Kidney tubule cell (primary cell): ENCODE measurements at regions not wholly inside any gene's neighbourhood (a gene's known extent, or its start where the extent isn't known, plus 50 kb on each side); places are given as distances from the start of the nearest gene placed in this dataset.
"Not testable (repeated sequence)": the region's sequence is repeated elsewhere in the genome, so short reads cannot be mapped to it uniquely, and the experiment has no call there.

Source experiments
- DNase-seq: peaks from one replicate; pipeline ENCODE4 v3.0.0-alpha.2; 2018; ENCODE audit warnings: low spot score

- DNase-seq = peak; percentile 30
Observed at GRCh38 chr10:8311526-8312070, 257.1 kb downstream of the GATA3 start.

GRCh38 chr10:8312079-8312478 lies 257.6 kb downstream of the GATA3 start:
- peak; percentile 28 for DNase-seq

- DNase-seq = peak; percentile 16
Observed at GRCh38 chr10:8312781-8313180, 258.3 kb downstream of the GATA3 start.

GRCh38 chr10:8314486-8314885 lies 260.0 kb downstream of the GATA3 start:
- DNase-seq = no peak

GRCh38 chr10:8315619-8316021 lies 261.1 kb downstream of the GATA3 start:
- no peak for DNase-seq

GRCh38 chr10:8316284-8316683 lies 261.8 kb downstream of the GATA3 start:
- no peak for DNase-seq

GRCh38 chr10:8318429-8318828 lies 263.9 kb downstream of the GATA3 start:
- not testable (repeated sequence) for DNase-seq

GRCh38 chr10:8318956-8319355 lies 264.5 kb downstream of the GATA3 start:
- DNase-seq = no peak

GRCh38 chr10:8319704-8320103 lies 265.2 kb downstream of the GATA3 start:
- no peak for DNase-seq

- DNase-seq = no peak
Observed at GRCh38 chr10:8321990-8322389, 267.5 kb downstream of the GATA3 start.

- DNase-seq = no peak
Observed at GRCh38 chr10:8323428-8324054, 269.1 kb downstream of the GATA3 start.

GRCh38 chr10:8325024-8325980 lies 270.8 kb downstream of the GATA3 start:
- no peak for DNase-seq

GRCh38 chr10:8326396-8327139 lies 272.1 kb downstream of the GATA3 start:
- DNase-seq = no peak

- DNase-seq = no peak
Observed at GRCh38 chr10:8327140-8327423, 272.6 kb downstream of the GATA3 start.

GRCh38 chr10:8331387-8331786 lies 276.9 kb downstream of the GATA3 start:
- no peak for DNase-seq

GRCh38 chr10:8331896-8332729 lies 277.6 kb downstream of the GATA3 start:
- peak; percentile 66 for DNase-seq

GRCh38 chr10:8332730-8333111 lies 278.2 kb downstream of the GATA3 start:
- DNase-seq = no peak

- DNase-seq = no peak
Observed at GRCh38 chr10:8334631-8335030, 280.1 kb downstream of the GATA3 start.

GRCh38 chr10:8336629-8337331 lies 282.3 kb downstream of the GATA3 start:
- DNase-seq = no peak

- no peak for DNase-seq
Observed at GRCh38 chr10:8337332-8337651, 282.8 kb downstream of the GATA3 start.

GRCh38 chr10:8338177-8338766 lies 283.8 kb downstream of the GATA3 start:
- no peak for DNase-seq
